HG03442 (cell line): ENCODE measurements at regions not wholly inside any gene's neighbourhood (a gene's known extent, or its start where the extent isn't known, plus 50 kb on each side); places are given as distances from the start of the nearest gene placed in this dataset.

Experiments used
- ATAC-seq: cut with Tn5 transposase; IDR thresholded peaks from one replicate; pipeline ENCODE4 v1.9.1; 2021; ENCODE audit warnings: mild to moderate bottlenecking, moderate library complexity; ENCODE audit not compliant: unreplicated experiment

DNA sequence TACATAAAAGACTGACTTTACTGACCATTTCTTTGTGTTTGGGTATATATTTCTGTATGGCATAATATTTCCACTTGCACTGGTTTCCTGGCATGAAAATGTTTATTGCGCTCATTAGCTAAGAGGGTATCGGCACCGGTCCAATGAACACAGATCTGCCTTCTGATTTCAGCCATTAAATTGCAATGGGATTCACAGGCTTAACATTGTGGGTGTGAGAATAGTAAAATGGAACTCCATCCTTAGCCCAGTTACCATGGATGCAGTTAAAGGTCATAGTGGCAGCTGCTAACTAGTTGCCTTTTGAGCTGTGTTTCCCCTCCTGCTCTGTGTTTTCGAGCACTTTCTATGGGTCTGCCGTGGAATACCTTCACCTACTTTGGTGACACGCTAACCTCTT is 352.6 kb upstream of the POU3F3 start:
- no peak for ATAC-seq

DNA sequence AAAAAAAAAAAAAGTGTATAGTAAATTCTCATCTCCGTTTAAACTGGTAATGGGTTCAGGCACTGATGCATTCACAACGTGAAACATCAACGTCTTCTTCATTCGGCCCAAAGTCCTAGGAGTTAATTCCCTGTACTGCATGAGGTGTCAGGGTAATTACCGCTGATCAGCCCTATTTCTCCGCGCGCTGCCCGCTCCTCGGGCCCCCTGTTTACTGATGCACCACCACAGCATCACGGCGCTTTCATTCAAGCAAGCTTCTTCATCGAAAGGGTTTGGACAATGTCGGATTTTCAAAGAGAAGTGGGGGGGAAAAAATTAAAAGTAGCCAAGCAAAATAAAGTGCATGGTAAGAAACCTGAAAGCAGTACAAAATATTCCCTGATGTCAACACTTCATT is 352.0 kb upstream of the POU3F3 start:
- ATAC-seq: no peak

DNA sequence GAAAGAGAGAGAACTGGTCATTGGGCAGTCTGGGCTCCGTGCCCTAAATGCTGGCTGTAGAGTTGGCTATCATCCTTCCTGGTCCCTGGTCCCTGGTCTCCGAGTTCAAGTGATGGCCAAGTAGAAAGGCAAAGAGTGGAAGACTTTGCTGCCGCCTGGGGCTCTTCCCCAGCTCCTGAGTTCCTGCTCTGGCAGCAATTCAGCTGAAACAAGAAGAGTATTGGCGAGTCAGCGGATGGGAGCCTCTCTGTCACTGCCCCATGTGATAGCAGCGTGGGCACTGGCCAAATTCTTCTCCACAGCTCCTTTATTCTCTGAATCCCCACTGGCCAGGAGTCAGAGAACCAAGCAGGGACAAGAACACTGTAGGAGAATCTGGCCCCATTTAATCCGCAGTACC is 351.0 kb upstream of the POU3F3 start:
- no peak for ATAC-seq

DNA sequence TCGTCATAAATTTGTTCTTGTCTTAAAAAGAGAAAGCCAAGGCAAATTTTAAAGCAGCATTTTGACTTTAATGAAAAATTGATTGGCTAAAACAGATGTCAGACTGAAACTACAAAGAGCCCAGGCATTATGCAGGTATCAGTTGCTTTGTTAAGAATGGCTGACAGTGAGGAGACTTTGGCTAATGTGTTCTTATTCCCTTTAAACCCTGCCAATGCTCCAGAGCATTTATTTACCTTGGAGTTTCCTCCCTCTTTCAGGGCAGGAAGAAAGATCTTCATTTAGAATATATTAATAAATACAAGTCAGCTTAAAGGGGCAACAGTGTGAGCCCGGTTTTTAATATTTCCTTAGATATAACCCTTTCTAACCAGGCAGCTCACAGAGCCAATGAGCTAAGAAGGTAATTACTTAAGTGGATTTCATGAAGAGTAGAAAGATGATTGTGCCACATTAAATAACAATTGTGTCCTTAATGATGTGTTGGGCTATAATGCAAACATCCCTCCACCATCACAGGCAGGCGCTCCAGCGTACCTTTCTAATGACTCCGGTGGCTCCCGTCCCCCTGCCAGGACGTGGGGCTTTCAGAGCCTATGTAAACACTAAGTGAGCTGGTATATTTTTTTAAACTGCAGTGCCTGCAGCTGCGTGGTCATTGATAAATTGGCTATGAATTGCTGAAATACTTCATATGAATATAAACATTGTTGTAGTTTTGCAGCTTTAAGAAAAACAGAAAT is 349.4 kb upstream of the POU3F3 start:
- no peak for ATAC-seq

DNA sequence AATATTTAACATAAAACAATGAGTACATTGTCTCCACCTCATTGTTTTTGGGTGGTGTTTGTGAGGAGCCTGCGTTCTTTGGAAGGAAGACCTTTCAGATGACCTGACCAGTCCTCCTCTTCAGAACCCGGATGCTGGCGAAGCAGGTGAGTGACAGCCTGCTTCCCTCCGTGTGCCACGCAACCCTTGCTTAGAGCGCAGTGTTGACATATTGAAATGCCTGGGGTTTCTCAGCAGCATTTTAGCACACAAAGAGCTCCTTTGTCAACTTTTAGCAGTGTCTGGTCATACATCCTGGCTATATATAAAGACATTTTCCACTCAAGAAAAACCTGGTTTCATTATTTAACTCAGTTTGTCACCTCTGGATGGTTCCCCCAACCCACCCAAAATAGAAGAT is 335.7 kb upstream of the POU3F3 start:
- no peak for ATAC-seq

DNA sequence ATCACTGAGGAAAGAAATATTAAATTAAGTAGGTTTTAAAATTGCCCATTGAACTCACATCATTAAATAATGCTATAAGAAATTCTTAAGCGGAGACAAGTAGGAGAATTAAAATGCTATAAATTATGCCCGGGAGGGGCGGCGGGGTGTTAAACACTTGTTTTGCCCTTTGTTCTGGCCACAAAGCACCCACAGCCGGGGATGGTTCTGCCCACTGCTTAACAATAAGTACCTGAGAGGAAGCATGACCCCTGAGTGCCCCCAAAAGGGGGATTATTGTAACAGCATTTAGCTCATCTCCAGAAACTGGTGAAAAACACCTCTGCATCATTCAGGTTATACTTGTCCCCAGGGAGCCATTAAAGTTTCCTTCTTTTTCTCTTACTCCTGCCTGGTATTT is 332.7 kb upstream of the POU3F3 start:
- no peak for ATAC-seq

DNA sequence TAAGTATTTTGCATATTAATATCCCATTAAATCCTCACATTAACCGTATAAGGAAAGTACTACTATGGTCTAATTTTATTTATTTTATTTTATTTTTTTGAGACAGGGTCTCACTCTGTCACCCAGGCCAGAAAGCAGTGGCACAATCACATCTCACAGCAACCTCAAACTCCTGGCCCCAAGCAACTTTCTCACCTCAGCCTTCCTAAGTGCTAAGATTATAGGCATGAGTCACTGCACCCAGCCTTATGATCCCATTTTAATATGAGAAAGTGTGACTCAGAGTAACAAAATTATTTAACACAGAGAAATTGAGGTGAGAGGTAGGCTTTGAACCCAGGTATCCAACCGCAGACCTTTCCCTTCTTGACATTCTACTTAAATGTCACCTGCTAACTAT is 330.0 kb upstream of the POU3F3 start:
- no peak for ATAC-seq

DNA sequence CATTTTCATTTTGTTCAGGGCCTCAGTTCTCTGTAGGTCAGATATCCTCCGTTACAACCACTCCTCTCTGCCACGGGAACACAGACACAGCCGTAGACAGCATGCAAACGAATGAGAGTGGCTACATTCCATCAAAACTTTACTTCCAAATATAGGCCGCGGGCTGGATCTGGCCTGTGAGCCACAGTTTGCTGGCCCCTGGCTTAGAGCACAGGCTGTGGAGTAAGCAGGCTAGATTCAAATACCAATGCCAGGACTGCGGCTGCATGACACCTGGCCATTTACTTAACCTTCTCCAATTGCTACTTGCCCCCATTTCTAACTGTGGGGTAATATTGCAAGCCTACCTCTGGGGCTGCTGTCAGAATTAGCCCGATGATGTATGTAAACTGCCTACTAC is 325.8 kb upstream of the POU3F3 start:
- no peak for ATAC-seq

DNA sequence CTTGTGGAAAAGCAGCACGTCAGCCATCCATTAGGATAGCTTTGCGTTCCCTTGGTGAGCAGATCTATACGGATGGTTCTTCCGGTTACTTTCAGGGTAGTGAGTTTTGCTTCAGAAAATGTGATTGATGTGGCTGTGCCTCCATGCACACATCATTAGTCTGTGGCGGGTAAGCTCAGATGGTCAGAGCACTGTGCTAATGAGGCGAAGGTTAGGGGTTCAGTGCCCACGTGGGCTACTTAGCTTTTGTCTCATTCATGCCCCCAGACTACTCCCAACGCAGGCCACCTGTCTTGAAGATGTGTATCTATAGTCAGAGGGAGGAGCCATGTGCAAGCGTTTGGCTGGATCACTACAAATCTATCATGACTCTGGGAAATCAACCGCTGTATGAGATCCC is 322.8 kb upstream of the POU3F3 start:
- ATAC-seq: no peak

DNA sequence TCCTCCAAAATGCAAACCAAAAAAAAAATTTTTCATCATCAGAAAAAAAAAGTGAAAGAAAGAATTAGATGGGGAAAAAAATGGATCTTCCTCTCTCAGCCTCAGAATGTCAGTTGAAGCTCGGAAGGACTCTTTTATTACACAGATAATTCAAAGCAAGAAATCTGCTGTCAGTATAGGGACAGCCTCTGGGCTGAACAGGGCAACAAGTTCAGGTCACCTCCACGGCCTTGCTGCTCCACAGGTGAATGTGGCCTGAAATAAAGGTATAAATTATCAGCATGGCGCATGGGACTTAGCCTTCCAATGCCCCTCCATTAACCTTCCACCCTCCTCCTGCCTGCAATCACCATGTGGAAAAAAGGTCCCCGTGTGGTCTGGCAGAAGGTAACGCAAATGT is 316.8 kb upstream of the POU3F3 start:
- no peak for ATAC-seq

DNA sequence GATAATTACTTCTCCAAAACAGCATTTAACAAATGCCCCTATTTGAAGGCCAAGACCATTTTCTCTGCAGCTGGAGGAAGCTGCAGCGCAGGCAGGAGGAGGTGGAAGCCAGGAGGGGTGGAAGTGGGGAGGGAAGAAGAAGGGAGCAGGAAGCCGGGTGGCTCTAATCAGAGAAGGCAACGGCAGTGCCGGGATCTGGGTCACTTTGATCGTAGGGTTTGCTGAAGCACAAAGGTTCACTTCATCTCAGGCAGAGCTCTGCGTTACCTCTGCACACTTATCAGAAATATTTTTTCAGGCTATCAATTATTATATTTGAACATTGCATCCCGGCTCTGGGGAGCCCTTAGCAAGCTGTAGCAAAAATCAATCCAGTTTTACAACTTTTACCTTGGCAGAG is 315.8 kb upstream of the POU3F3 start:
- ATAC-seq: no peak

DNA sequence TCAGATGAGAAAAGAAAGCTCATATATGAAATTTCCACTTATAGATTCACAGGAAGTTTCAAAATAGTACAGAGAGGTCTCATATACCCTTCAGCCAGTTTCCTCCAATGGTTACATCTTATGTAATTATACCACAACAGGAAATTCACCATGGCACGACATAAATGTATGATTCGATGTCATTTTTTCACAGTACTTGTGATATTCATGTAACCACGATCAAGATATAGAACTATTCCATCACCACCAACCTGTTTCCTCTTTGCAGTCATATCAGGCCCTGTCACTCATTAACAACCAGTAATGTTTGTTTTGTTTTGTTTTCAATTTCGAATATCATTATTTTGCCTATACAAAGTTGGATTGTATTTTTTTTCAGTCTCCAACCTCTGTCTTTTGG is 314.3 kb upstream of the POU3F3 start:
- ATAC-seq: no peak

DNA sequence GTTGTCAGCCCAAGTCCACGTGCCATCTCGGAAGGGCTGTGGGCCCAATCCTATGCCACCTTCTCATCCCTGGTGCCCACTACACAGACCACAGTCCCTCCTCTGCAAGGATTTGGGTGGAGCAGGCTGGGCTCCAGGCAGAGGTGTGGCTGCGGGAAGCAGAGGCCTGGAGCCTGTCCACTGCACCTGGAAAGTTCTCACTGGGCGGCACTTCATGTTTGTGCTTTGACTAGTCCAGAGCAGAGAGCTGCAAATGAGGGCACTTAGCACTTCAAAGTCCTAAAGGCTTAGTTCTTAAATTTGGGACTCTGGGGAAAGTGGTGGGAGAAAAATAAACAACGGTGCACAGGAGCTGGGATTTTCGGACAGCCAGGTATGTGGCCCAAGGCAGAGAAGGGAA is 308.9 kb upstream of the POU3F3 start:
- ATAC-seq: no peak

DNA sequence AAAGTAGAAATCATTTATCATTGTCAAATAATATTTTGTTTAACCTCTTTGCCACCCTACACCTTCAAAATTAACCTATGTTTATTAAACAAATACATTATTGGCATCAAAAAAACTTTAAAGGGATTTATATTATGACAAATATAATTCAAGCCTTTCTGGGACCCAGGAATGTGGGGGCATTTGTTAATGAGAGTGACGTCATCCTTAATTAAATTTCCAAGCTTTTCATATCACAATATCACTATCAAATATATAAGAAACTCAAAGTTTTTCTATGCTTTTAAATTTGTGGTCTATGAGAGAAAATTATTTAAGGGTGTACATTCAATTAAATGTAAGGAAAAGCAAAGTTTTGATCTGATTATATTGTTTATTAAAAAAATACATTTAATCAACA is 307.4 kb upstream of the POU3F3 start:
- no peak for ATAC-seq

DNA sequence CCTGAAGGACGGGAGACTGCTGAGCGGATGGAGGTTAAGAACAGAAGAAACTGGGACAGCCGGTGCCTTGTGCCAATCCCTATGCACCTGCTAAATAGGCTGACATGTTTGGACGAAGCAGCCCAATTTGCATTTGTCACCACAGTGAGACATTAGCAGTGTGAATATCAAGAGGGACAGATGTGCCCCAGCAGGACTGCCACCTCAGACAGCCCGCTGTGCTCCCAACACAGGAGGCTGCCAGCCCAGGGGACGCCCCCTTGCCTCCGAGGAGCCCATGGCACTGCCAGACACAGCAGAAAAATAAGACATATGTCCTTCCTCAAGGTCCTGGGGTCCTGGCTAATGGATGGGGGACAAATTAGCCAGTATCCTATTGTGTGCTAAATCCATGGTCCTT is 306.7 kb upstream of the POU3F3 start:
- no peak for ATAC-seq

DNA sequence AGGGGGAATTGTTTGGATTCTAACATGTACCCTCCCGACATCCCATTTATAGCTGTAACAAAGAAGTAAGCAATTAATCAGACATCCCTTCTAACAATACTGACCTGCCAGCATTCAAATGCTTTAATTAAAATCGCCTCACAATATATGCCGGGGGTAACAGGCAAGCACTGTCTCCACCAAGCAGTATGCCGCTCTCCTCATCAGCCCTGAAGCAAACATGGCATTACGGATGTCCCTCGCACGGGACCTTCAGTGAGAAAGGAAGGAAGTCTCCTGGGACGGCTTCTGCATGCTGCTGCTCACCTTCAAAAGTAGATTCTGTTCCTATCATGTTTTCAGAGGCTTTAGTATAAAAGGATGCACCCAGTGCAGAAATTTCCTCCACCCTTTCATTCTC is 292.7 kb upstream of the POU3F3 start:
- no peak for ATAC-seq

DNA sequence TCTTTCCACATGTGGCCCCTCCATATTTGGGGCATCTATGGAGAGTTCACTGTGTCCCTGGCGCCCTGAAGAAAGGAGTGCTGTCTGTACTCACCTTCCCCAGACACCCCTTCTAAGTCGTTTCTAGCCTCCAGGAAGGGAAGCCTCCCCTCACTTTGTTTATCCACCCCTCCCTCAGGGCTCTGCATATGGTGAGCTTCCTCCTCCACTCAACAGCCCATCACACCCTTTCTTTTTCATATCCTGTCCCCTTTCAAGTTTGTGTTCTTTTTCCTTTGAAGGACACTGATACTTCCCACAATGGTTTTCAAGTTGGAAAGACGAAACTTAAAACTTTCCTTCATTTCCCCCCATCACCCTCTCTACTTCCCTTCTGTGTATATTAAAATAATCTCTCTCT is 291.4 kb upstream of the POU3F3 start:
- ATAC-seq: no peak

DNA sequence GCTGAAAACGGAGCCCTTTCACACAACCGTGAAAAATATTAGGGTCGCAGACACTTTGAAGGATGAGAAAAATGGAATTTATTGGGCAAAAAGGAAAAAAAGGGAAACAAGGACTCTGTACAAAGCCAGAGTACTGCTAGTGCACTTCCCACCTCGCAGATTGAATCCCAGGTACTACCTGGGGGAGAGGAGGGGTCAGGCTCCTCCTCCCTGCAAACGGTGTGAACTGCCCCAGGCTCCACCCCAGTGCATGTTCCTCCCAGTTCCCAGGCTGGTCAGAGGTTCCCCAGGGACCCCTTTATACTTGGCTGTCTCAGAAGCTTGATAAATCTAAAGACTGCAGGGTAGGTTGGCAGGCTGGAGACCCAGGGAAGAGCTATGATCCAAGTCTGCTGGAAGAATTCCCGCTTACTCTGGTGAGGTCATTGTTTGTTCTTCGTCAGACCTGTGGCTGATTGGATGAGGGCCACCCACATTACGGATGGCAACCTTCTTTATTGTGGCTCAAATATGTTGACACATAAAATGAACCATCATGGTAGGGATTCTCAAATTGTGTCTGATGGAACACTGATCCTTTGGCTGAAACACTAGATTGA is 290.4 kb upstream of the POU3F3 start:
- ATAC-seq: no peak

DNA sequence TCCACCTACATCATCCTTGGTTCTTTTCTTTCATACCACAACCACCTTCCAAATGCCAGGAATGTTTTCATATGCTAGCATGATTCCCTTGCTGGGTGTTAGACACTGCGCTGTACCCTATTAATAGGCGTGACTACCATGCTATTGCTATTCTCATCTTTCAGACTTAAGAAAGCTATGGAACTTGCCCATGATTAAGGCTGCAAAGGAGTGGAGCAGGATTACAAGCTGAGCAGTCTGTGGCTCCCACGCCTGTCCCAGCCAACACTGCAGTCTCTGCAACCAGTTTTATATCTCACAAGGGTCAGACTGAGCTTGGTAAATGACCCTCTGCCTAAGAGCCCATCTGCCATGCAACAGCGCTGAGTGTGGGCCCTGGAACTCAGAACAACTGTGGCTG is 285.7 kb upstream of the POU3F3 start:
- no peak for ATAC-seq

DNA sequence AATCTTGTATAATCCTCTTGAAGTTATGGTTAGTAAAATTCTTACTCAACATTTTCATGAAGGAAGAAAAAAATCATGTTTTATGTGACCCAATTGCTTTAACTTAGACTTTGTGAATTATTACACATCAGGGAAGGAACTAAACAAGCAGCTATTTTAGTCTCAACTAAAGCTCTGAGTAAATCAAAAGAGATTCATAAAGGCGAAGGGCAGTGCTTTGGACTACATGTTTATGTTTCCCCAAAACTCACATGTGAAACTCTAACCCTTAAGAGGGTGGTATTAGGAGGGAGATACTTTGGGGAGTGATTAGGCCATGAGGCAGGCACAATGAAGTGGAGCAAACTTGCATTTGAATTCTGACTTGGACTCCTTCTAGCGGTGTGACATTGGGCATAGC is 283.7 kb upstream of the POU3F3 start:
- ATAC-seq: no peak

DNA sequence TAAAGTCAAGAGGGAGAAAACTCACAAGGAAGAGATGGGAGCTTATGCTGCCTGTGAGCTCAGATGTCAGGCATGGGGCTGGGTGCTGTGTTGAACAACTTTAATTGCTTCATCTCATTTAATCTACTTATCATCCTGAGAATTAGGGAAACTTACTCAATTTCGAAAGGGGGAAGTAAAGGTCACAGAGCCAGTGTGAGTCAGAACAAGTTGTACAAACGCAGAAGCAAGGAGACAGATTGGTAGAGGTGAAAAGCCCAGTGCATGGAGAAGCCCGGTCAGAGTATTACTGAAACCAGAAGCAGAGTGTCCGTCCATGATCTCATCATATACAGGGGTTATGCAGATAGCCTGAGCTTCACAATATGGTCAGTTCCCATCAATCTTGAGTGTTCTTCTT is 281.1 kb upstream of the POU3F3 start:
- no peak for ATAC-seq

DNA sequence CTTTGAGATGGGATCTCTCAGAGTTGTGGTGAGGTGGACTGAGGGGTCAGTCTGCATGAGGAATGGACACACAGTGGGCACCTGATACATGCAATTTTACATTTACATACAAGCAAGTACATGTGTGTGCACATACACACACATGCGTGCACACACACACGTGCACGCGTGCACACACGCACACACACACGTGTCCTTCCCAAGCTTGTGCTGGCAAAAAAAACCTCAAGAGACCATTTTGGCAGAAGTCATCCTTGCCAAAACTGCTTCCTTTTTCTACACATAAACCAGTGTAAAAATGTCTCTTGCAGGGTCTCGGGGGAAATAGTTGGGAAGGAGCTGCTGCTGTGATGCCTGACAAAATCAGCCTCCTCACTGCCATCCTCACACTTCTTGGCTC is 279.5 kb upstream of the POU3F3 start:
- ATAC-seq: no peak

DNA sequence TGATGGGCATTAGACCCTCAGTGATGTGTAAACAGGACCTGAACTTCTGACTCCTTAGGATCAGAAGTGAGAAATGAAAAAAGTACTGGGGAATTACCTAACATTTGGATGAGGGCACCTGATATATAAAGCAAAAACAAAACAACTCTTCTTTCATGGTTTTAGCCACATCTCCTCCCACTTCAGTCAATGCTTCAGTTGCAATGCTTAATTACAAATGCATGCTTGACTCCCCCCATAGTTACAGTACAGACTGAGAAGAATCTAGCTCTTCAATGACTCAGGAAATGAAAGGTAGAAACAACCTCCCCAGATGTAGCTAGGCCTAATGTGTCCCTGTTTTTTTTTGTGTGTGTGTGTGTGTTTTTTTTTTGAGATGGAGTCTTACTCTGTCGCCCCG is 276.8 kb upstream of the POU3F3 start:
- ATAC-seq: peak; percentile 61
